ENCODE measurements at regions not wholly inside any gene's neighbourhood (a gene's known extent, or its start where the extent isn't known, plus 50 kb on each side); places are given as distances from the start of the nearest gene placed in this dataset.

DNA sequence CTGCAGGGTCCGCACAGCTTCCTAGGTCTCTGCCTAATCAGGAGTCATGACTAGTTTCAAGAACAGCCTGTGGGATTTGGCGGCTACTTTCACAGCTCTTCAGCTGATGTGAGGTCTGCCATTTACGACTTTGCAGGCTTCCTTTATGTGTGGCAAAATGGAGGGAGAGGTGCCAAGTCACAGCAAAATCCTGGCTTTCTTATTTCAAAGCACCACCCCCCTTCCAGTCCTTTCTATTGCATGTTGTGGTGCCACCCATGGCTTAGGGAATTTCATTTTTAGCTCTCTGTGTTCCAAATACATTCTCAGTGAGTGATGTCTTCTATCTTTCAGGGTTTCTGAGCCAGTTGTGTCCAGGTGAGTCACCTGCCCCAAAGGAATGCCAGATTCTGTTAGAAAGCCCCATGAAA, 75.1 kb upstream of the WLS start:
- Histone ChIP-seq H3K4me1 (peaks cover 27% of the 10 kb centered on the region), H3K9me3 (no peaks in the 10 kb centered on the region), H3K4me3 (no peak overlapping the region), H3K27me3 (no peaks in the 10 kb centered on the region), H3K27ac (peak overlapping the region in 3 of 4 donors; percentile 40 to 84 (median 83)), H3K36me3 (replicated peaks in 1 of 2; ENCODE audit: insufficient read depth in 1 of 2, low read depth in 2 of 2) (no peaks in the 10 kb centered on the region)
- intact Hi-C loops (cut with DNase I): no loop called here
- WGBS, 2 donors: 79 to 87% methylated on average over 3 of the region's 3 CpGs
- DNase-seq (peak; percentile 14 to 40 (median 16)), ATAC-seq (peak; percentile 81)
- TF ChIP-seq, protein P1, sequence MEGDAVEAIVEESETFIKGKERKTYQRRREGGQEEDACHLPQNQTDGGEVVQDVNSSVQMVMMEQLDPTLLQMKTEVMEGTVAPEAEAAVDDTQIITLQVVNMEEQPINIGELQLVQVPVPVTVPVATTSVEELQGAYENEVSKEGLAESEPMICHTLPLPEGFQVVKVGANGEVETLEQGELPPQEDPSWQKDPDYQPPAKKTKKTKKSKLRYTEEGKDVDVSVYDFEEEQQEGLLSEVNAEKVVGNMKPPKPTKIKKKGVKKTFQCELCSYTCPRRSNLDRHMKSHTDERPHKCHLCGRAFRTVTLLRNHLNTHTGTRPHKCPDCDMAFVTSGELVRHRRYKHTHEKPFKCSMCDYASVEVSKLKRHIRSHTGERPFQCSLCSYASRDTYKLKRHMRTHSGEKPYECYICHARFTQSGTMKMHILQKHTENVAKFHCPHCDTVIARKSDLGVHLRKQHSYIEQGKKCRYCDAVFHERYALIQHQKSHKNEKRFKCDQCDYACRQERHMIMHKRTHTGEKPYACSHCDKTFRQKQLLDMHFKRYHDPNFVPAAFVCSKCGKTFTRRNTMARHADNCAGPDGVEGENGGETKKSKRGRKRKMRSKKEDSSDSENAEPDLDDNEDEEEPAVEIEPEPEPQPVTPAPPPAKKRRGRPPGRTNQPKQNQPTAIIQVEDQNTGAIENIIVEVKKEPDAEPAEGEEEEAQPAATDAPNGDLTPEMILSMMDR (IDR thresholded peaks at IDR 0.05): no peak
- no peak for TF ChIP-seq POLR2A (IDR thresholded peaks at IDR 0.05)

DNA sequence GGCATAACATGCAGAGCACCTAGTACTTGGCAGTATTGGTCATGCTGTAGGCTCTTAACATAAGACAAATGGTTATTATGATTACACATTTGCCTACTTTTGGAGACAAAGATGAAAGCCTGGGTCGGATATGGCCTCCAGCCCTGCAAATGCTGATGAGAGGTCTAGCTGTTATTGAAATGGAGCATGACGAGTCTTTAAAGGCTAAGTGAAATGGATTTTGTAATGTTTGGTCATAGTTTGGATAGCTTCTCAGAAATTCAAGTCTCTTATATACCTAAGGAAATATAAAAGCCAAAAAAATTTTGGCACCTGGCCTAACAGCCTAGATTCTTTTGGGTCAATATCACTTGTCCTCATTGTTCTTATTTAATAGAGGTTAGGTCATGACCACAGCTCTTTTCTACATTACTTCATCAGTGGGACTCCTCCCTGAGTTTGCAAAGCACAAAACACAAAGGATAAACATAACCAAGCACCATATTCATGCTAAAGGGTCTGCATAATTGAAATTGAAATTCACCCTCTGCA, 69.2 kb upstream of the WLS start:
- intact Hi-C loops (cut with DNase I): no loop called here
- DNase-seq: no peak
- Histone ChIP-seq H3K27ac (no peak overlapping the region), H3K36me3 (replicated peaks in 1 of 2; ENCODE audit: insufficient read depth in 1 of 2, low read depth in 2 of 2) (no peaks in the 10 kb centered on the region), H3K9me3 (no peaks in the 10 kb centered on the region), H3K4me1 (peaks cover 3% of the 10 kb centered on the region), H3K27me3 (no peaks in the 10 kb centered on the region), H3K4me3 (no peak overlapping the region)
- whole genome bisulfite sequencing, 2 donors: 66 to 70% methylated on average over 2 of the region's 2 CpGs
- ATAC-seq: no peak
- TF ChIP-seq POLR2A (IDR thresholded peaks at IDR 0.05): no peak
- TF ChIP-seq, protein P1 (IDR thresholded peaks at IDR 0.05): no peak

DNA sequence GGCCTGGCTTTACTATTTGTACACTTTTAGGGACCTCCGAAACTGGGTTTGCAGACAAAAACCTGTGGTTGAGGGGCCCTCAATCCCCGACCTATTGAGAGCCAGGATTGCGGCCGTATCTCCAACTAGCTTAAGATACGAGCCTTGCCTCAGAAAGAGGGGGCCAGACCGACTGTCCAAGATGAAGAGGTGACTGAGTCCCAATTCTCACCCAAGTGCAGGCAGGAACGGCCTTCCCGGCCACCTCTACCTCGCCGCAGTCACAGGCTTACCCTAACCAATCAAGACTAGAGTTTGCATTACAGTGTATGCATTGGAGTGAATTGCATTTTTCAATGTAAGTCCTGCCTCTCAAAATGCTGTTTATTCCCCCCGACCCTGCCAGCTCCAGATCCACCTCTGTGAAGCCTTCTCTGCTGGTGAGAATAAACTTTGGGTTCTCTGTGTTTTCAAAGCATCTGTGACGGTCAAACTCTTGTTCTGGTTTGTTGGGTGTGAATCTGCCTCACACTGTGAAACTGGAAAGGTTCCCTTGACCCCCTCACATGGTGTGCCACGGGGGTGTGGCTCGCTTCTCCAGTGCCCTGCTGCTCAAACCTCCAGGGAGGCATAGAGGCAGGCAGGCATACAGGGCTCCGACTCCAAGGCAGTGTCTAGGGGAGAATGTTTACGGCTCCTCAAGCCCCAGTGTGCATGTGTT, 62.2 kb upstream of the WLS start:
- intact Hi-C loops (cut with DNase I): no loop called here
- TF ChIP-seq, protein P1 (IDR thresholded peaks at IDR 0.05): no peak
- no peak for TF ChIP-seq POLR2A (IDR thresholded peaks at IDR 0.05)
- WGBS, 2 donors: 86 to 90% methylated on average over 15 to 16 of the region's 16 CpGs
- Histone ChIP-seq H3K27me3 (no peaks in the 10 kb centered on the region), H3K27ac (no peak overlapping the region), H3K9me3 (no peaks in the 10 kb centered on the region), H3K36me3 (replicated peaks in 1 of 2; ENCODE audit: insufficient read depth in 1 of 2, low read depth in 2 of 2) (no peaks in the 10 kb centered on the region), H3K4me1 (peaks cover 16% of the 10 kb centered on the region), H3K4me3 (no peak overlapping the region)
- DNase-seq (no peak), ATAC-seq (no peak)

DNA sequence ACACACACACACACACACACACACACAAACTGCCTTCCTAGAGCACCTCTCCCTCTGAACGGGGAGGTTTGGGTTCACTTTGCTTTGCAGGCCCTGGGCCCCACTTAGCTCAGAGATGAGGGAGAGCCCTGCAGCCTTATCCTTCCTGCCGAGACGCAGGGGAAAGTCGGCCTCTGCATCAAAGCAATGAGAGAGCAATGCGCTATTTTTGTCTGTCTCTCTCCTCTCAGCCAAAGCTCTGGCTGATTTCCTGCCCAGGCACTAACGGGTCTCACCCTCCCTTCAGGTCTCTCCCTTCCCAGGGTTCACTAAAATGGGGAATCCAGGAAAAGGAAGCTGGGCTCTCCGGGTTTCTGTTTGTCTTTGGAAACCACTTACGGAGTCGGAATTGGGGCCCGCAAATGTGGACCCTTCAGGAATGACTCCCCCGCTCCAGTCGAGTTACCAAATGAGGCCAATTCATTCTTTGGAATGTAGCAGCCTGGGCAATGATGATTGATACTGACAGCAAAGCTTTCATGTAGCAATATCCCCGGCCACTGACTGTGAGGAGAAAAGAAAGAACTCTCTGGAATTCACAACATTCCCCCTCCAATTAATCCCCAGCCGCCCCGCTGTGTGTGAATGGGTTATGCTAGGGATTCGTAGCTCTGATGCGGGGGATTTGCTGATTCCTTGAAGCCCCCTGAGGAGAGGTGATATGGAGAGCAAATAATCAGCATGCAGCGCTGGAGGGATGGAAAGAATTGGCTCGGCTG, 61.5 kb upstream of the WLS start:
- no peak overlapping the region for H3K27ac ChIP-seq
- no peak for ATAC-seq

More for the DNA sequence above, 61.5 kb upstream of the WLS start:
- H3K9me3 ChIP-seq: no peaks in the 10 kb centered on the region
- TF ChIP-seq, protein P1 (IDR thresholded peaks at IDR 0.05): no peak
- no peak for TF ChIP-seq POLR2A (IDR thresholded peaks at IDR 0.05)
- intact Hi-C loops (cut with DNase I): no loop called here
- DNase-seq: no peak
- peaks cover 16% of the 10 kb centered on the region for H3K4me1 ChIP-seq
- WGBS, 2 donors: 60 to 77% methylated on average over 19 of the region's 19 CpGs
- no peaks in the 10 kb centered on the region for H3K27me3 ChIP-seq
- H3K4me3 ChIP-seq: no peak overlapping the region
- no peaks in the 10 kb centered on the region for H3K36me3 ChIP-seq (replicated peaks in 1 of 2; ENCODE audit: insufficient read depth in 1 of 2, low read depth in 2 of 2)
